Endothelial cell of umbilical vein (primary cell): ENCODE measurements at regions not wholly inside any gene's neighbourhood (a gene's known extent, or its start where the extent isn't known, plus 50 kb on each side); places are given as distances from the start of the nearest gene placed in this dataset.

Experiments used
- BruUV-seq: library from RNA; stranded (reverse); fragments of 400-500 nt; replicated peaks from 2 replicates; lab custom pipeline; 2021; lab: Mats Ljungman, UMichigan
- CTCF ChIA-PET: fragments of 300-600, 350-600 bp; sonication (Branson Sonifier 250); formaldehyde crosslinking; loops from one replicate; lab custom pipeline; 2021; ENCODE audit warnings: antibody characterized with exemption, inconsistent platforms; lab: Charles Lee
- POLR2A ChIA-PET: fragments of 300-600, 350-600 bp; sonication (Branson Sonifier 250); formaldehyde crosslinking; loops from one replicate; lab custom pipeline; 2021; ENCODE audit warnings: antibody characterized with exemption, inconsistent platforms; lab: Charles Lee
- DNase-seq: peaks from one replicate; pipeline ENCODE4 v3.0.0-alpha.2; 2011; ENCODE audit warnings: low read depth, low spot score
- FAIRE-seq: peaks from 2 replicates; lab custom pipeline; 2011; peaks lifted over from hg19 to GRCh38; lab: Jason Lieb, UNC
- H2AFZ ChIP-seq: 2 replicates; pipeline ENCODE4 v1.6.0; 2012; ENCODE audit warnings: low read depth, low read length, control low read depth, inconsistent platforms
- H3K27ac ChIP-seq: 2 replicates; pipeline ENCODE4 v1.5.1; 2011; ENCODE audit warnings: low read depth, mild to moderate bottlenecking, control low read depth, low read length, moderate library complexity; ENCODE audit not compliant: insufficient read depth
- H3K27me3 ChIP-seq, 2 experiments: 2 replicates each; pipeline versions ENCODE4 v1.6.0 to v1.6.1; 2011; ENCODE audit warnings: low read length in 2 of 2, mixed read lengths in 1 of 2; ENCODE audit not compliant: control insufficient read depth in 2 of 2, insufficient read depth in 2 of 2
- H3K36me3 ChIP-seq, 2 experiments: 2 replicates in 1 of 2; 3 replicates in 1 of 2; pipeline ENCODE4 v1.5.1; 2011; ENCODE audit warnings: low read length in 2 of 2, mild to moderate bottlenecking in 1 of 2, moderate library complexity in 1 of 2; ENCODE audit not compliant: control insufficient read depth in 2 of 2, insufficient read depth in 2 of 2; ENCODE audit errors: extremely low read depth in 1 of 2
- H3K4me1 ChIP-seq: 3 replicates; pipeline ENCODE4 v1.5.1; 2011; ENCODE audit warnings: mild to moderate bottlenecking, low read length; ENCODE audit not compliant: control insufficient read depth, insufficient read depth; ENCODE audit errors: extremely low read depth
- H3K4me2 ChIP-seq: 2 replicates; pipeline ENCODE4 v1.6.1; 2011; ENCODE audit warnings: low read length, control low read depth, mixed read lengths; ENCODE audit not compliant: insufficient read depth
- H3K4me3 ChIP-seq, 3 experiments: fragments of 200-600 bp in 1 of 3; sonication (generic), shearing (Covaris generic) in 1 of 3; replicated peaks in 1 of 3; 2 replicates each; pipeline ENCODE4 v1.5.1; 2011 to 2016; ENCODE audit warnings: control low read depth in 3 of 3, low read length in 3 of 3, mild to moderate bottlenecking in 2 of 3, inconsistent platforms in 1 of 3, low read depth in 1 of 3, moderate library complexity in 1 of 3; ENCODE audit not compliant: insufficient read depth in 1 of 3
- H3K79me2 ChIP-seq: 2 replicates; pipeline ENCODE4 v1.6.0; 2012; ENCODE audit warnings: low read length, inconsistent platforms; ENCODE audit not compliant: control insufficient read depth, insufficient read depth
- H3K9ac ChIP-seq: replicated peaks from 2 replicates; pipeline ENCODE3; 2011; ENCODE audit warnings: low read length, control low read depth; ENCODE audit not compliant: insufficient read depth; ENCODE audit errors: extremely low read depth
- H3K9me1 ChIP-seq: replicated peaks from 3 replicates; pipeline ENCODE4 v1.6.0; 2011; ENCODE audit warnings: mild to moderate bottlenecking, low read length; ENCODE audit not compliant: control insufficient read depth, insufficient read depth; ENCODE audit errors: extremely low read depth
- H3K9me3 ChIP-seq: replicated peaks from 2 replicates; pipeline ENCODE4 v1.5.1; 2012; ENCODE audit warnings: low read length, inconsistent platforms; ENCODE audit not compliant: control insufficient read depth, insufficient read depth
- H4K20me1 ChIP-seq: replicated peaks from 2 replicates; pipeline ENCODE3; 2011; ENCODE audit warnings: mild to moderate bottlenecking, low read length; ENCODE audit not compliant: control insufficient read depth, insufficient read depth; ENCODE audit errors: extremely low read depth
- CTCF ChIP-seq, 2 donors: IDR thresholded peaks; 1 replicate in 1 of 2; 2 replicates in 1 of 2; pipeline ENCODE4 v1.5.1; 2011; ENCODE audit warnings: low read length in 2 of 2, mild to moderate bottlenecking in 2 of 2, moderate library complexity in 2 of 2, control low read depth in 1 of 2, inconsistent platforms in 1 of 2, low read depth in 1 of 2; ENCODE audit not compliant: insufficient read depth in 1 of 2; ENCODE audit errors: extremely low read depth in 1 of 2
- EZH2 ChIP-seq: IDR thresholded peaks from 2 replicates; pipeline ENCODE4 v1.6.1; 2012; ENCODE audit warnings: borderline replicate concordance, low read depth, mild to moderate bottlenecking, moderate library complexity, low read length, inconsistent platforms; ENCODE audit not compliant: severe bottlenecking
- FOS ChIP-seq: IDR thresholded peaks from 2 replicates; pipeline ENCODE4 v1.6.1; 2011; ENCODE audit warnings: mild to moderate bottlenecking, low read length, moderate library complexity, borderline replicate concordance; ENCODE audit not compliant: insufficient read depth
- GATA2 ChIP-seq: IDR thresholded peaks from 2 replicates; pipeline ENCODE4 v1.7.0; 2011; ENCODE audit warnings: low read depth, mild to moderate bottlenecking, moderate library complexity, mixed read lengths, low read length; ENCODE audit not compliant: insufficient read length, insufficient read depth
- JUN ChIP-seq: IDR thresholded peaks from 2 replicates; pipeline ENCODE4 v1.6.1; 2011; ENCODE audit warnings: borderline replicate concordance, low read depth; ENCODE audit not compliant: insufficient read length, insufficient read depth
- MAX ChIP-seq: IDR thresholded peaks from 2 replicates; pipeline ENCODE4 v1.6.1; 2011; ENCODE audit not compliant: insufficient read depth, insufficient read length
- MYC ChIP-seq: IDR thresholded peaks from one replicate; pipeline ENCODE4 v1.6.1; 2011; ENCODE audit warnings: mild to moderate bottlenecking, low read depth, low read length
- POLR2A ChIP-seq: IDR thresholded peaks from 2 replicates; pipeline ENCODE4 v1.6.1; 2012; ENCODE audit warnings: low read depth, mild to moderate bottlenecking, control low read depth, low read length
- POLR2AphosphoS5 ChIP-seq: IDR thresholded peaks from 2 replicates; pipeline ENCODE4 v1.6.1; 2012; ENCODE audit warnings: low read depth, mild to moderate bottlenecking, control low read depth, low read length, moderate library complexity; ENCODE audit not compliant: insufficient read depth
- dilution Hi-C: fragments of 300-500 bp; cut with MboI; formaldehyde crosslinking; loops from one replicate; pipeline ENCODE4 v1.15.0; 2019; ENCODE audit warnings: low sequenced_read_pairs; ENCODE audit not compliant: extremely low pct_ligation_motif_present
- intact Hi-C: fragments of 100-400 bp; cut with micrococcal nuclease; formaldehyde crosslinking; loops from one replicate; pipeline ENCODE4 v1.10.0; 2022

GRCh38 chr5:54861212-54861894, 124.0 kb downstream of the ESM1 start:
- no peak overlapping the region for H2AFZ ChIP-seq
- no peak overlapping the region for H3K4me3 ChIP-seq
- no peaks in the 10 kb centered on the region for H3K9me1 ChIP-seq
- POLR2A ChIA-PET: no interaction called here
- FAIRE-seq (no peak), DNase-seq (no peak)
- intact Hi-C loops: no loop called here
- H4K20me1 ChIP-seq: no peaks in the 10 kb centered on the region
- H3K9me3 ChIP-seq: peaks cover 6% of the 10 kb centered on the region
- no peak overlapping the region for H3K4me2 ChIP-seq
- H3K36me3 ChIP-seq: no peaks in the 10 kb centered on the region
- H3K4me1 ChIP-seq: no peaks in the 10 kb centered on the region
- BruUV-seq: no TSS peak
- H3K27ac ChIP-seq: no peak overlapping the region
- no peak overlapping the region for H3K9ac ChIP-seq
- CTCF ChIA-PET: interaction anchor here (0.9 to 1.1 kb wide), 3 partner anchors 11 to 372 kb away, joined by 3 to 5 read pairs (median 5); no protein-coding TSS in a partner anchor
- H3K27me3 ChIP-seq: peaks cover 0 to 5% of the 10 kb centered on the region in 2 experiments
- dilution Hi-C loops: no loop called here
- no peak for TF ChIP-seq MYC
- TF ChIP-seq POLR2A: no peak
- no peak for TF ChIP-seq POLR2AphosphoS5
- TF ChIP-seq JUN: no peak
- no peak for TF ChIP-seq MAX
- no peak for TF ChIP-seq GATA2
- TF ChIP-seq CTCF (IDR thresholded peaks at IDR 0.05; ENCODE audit: extremely low read depth in 1 of 2, insufficient read depth in 1 of 2, low read depth in 1 of 2, low read length in 2 of 2): no peak
- no peak for TF ChIP-seq FOS
- TF ChIP-seq EZH2: no peak
- no peaks in the 10 kb centered on the region for H3K79me2 ChIP-seq
